ENCODE measurements at regions not wholly inside any gene's neighbourhood (a gene's known extent, or its start where the extent isn't known, plus 50 kb on each side); places are given as distances from the start of the nearest gene placed in this dataset.

- ATAC-seq: no peak
- no peaks in the 10 kb centered on the region for H3K27me3 ChIP-seq
- H3K4me3 ChIP-seq: no peak overlapping the region
- no peaks in the 10 kb centered on the region for H3K9me3 ChIP-seq
- no peaks in the 10 kb centered on the region for H3K36me3 ChIP-seq
- 95% methylated on average over 3 of the region's 3 CpGs for WGBS (ENCODE audit: insufficient coverage, low coverage, low lambda C conversion rate, missing lambda C conversion rate)
- DNase-seq: no peak
- no peaks in the 10 kb centered on the region for H3K4me1 ChIP-seq
- intact Hi-C loops (cut with DNase I): no loop called here
- TF ChIP-seq, protein P1, sequence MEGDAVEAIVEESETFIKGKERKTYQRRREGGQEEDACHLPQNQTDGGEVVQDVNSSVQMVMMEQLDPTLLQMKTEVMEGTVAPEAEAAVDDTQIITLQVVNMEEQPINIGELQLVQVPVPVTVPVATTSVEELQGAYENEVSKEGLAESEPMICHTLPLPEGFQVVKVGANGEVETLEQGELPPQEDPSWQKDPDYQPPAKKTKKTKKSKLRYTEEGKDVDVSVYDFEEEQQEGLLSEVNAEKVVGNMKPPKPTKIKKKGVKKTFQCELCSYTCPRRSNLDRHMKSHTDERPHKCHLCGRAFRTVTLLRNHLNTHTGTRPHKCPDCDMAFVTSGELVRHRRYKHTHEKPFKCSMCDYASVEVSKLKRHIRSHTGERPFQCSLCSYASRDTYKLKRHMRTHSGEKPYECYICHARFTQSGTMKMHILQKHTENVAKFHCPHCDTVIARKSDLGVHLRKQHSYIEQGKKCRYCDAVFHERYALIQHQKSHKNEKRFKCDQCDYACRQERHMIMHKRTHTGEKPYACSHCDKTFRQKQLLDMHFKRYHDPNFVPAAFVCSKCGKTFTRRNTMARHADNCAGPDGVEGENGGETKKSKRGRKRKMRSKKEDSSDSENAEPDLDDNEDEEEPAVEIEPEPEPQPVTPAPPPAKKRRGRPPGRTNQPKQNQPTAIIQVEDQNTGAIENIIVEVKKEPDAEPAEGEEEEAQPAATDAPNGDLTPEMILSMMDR (IDR thresholded peaks at IDR 0.05): no peak
- TF ChIP-seq POLR2A (IDR thresholded peaks at IDR 0.05): no peak
- no peak overlapping the region for H3K27ac ChIP-seq
Measured at GRCh38 chr7:114099337-114099736, 180.5 kb upstream of the PPP1R3A start.

GRCh38 chr7:114095885-114096284 is 177.1 kb upstream of the PPP1R3A start:
- Histone ChIP-seq H3K4me1 (peaks cover 0 to 7% (median 0%) of the 10 kb centered on the region in 4 donors), H3K27ac (no peak overlapping the region), H3K9me3 (no peaks in the 10 kb centered on the region), H3K27me3 (no peaks in the 10 kb centered on the region), H3K36me3 (no peaks in the 10 kb centered on the region), H3K4me3 (no peak overlapping the region)
- ATAC-seq: no peak
- TF ChIP-seq POLR2A (IDR thresholded peaks at IDR 0.05): no peak
- TF ChIP-seq, protein P1 (IDR thresholded peaks at IDR 0.05): no peak
- 88% methylated on average over 4 of the region's 4 CpGs for WGBS (ENCODE audit: insufficient coverage, low coverage, low lambda C conversion rate, missing lambda C conversion rate)
- intact Hi-C loops (cut with DNase I): no loop called here
- no peak for DNase-seq

DNA sequence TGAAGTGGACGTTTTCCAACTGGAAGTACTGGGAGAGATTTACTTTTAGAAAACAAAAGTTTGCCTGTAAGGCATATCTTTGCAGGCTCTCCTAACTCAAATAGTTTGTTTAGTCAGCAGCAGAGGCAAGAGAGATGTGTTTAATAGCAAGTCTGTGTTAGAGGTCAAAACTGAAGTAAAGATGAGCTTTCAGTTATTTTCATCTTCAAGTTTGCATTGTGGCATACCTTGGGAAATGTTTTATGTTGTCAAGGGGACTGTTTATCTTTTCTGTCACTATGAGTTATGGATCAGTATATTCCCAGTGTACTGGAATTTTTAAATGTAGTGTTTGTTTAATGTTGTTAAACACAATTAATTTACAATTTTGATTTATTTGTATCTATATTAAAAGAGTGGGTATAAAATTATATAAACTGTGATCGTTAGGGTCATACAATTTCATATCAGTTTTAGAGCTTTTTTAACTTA is 169.7 kb upstream of the PPP1R3A start:
- H3K27me3 ChIP-seq: no peaks in the 10 kb centered on the region
- ATAC-seq (no peak), DNase-seq (no peak)
- intact Hi-C loops (cut with DNase I): loop anchor here in 1 of 2 donors (10.0 kb wide), 1 partner anchor 326 kb away; the partner anchor contains the start of gene FOXP2
- H3K9me3 ChIP-seq: no peaks in the 10 kb centered on the region
- 38% methylated on average over 2 of the region's 2 CpGs for WGBS (ENCODE audit: insufficient coverage, low coverage, low lambda C conversion rate, missing lambda C conversion rate)
- peak overlapping the region in 2 of 3 donors; percentile 66 for H3K4me3 ChIP-seq
- H3K4me1 ChIP-seq: peaks cover 0 to 8% (median 4%) of the 10 kb centered on the region in 4 donors
- no peaks in the 10 kb centered on the region for H3K36me3 ChIP-seq
- TF ChIP-seq, protein P1 (IDR thresholded peaks at IDR 0.05): no peak
- no peak for TF ChIP-seq POLR2A (IDR thresholded peaks at IDR 0.05)
- H3K27ac ChIP-seq: peak overlapping the region in 1 of 3 donors; percentile 97

DNA sequence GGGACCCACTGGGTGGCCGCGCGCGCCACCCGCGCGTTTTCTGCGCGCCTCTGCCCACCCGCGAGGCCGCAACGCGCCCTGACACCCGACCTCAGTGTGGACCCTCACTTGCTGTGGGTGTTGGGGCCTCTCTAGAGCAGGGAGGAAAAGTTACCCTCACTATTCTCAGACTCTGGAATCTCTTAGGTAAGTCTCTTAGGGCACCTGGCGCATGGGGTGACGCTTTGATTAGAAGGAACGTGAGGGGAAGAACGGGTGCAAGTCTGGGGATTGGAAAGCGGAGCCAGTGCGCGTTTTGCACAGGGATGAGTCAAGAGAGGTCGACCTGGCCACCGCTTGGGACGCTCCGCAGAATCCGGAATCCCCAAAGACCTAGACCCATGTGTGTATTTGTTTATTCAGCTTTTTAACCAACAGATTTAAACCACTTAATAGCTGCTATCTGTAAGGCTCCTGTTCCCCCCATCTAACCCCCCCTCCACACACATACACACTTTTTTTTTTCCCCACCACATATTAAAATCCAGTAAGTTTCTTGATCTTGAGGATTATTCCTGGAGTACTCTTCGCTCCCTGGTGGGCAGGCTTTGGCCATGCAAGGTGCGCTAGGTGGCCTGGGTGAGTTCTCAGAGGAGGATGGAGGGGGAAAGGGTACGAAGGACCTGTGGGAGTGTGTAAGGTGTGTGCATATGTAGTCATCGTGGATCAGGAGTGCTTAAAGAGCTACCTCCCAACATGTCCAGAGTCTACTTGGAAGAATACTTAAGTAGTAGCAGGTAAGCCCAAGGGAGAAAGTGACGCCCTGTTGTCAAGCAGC is 169.1 kb upstream of the PPP1R3A start:
- no peak for ATAC-seq
- H3K36me3 ChIP-seq: no peaks in the 10 kb centered on the region
- H3K27me3 ChIP-seq: no peaks in the 10 kb centered on the region
- DNase-seq: peak; percentile 44 to 57 (median 46)
- peaks cover 0 to 8% (median 4%) of the 10 kb centered on the region in 4 donors for H3K4me1 ChIP-seq
- peak overlapping the region; percentile 36 to 66 (median 66) for H3K4me3 ChIP-seq
- 14% methylated on average over 13 of the region's 32 CpGs for WGBS (ENCODE audit: insufficient coverage, low coverage, low lambda C conversion rate, missing lambda C conversion rate)
- peak overlapping the region in 1 of 3 donors; percentile 97 for H3K27ac ChIP-seq
- no peak for TF ChIP-seq POLR2A (IDR thresholded peaks at IDR 0.05)
- TF ChIP-seq, protein P1 (IDR thresholded peaks at IDR 0.05): no peak
- intact Hi-C loops (cut with DNase I): loop anchor here in 1 of 2 donors (10.0 kb wide), 1 partner anchor 327 kb away; the partner anchor contains the start of gene FOXP2
- no peaks in the 10 kb centered on the region for H3K9me3 ChIP-seq
